Brain microvascular endothelial cell (primary cell): ENCODE measurements at regions not wholly inside any gene's neighbourhood (a gene's known extent, or its start where the extent isn't known, plus 50 kb on each side); places are given as distances from the start of the nearest gene placed in this dataset.

Experiments used
- DNase-seq: peaks from one replicate; pipeline ENCODE4 v3.0.0-alpha.2; 2020
- H3K27ac ChIP-seq: fragments of 250-450 bp; sonication (Bioruptor Pico); 2 replicates; pipeline ENCODE4 v1.5.1; 2020; ENCODE audit warnings: mild to moderate bottlenecking, moderate library complexity
- H3K27me3 ChIP-seq: fragments of 250-450 bp; sonication (Bioruptor Pico); replicated peaks from 2 replicates; pipeline ENCODE4 v1.5.1; 2020; ENCODE audit warnings: mild to moderate bottlenecking
- H3K36me3 ChIP-seq: fragments of 250-450 bp; sonication (Bioruptor Pico); replicated peaks from 2 replicates; pipeline ENCODE4 v1.5.1; 2020; ENCODE audit warnings: mild to moderate bottlenecking
- H3K4me3 ChIP-seq: 2 replicates; pipeline ENCODE4 v1.5.1; 2011; ENCODE audit warnings: low read depth, mild to moderate bottlenecking, control low read depth, low read length, moderate library complexity
- in situ Hi-C: cut with HindIII; loops from 2 replicates; pipeline ENCODE4 v1.10.0; 2017; ENCODE audit warnings: low sequenced_read_pairs, low pct_ligation_motif_present
- TF ChIP-seq, protein P1 (sequence below): IDR thresholded peaks from 2 replicates; pipeline ENCODE4 v1.5.1; 2011; ENCODE audit warnings: low read depth, mild to moderate bottlenecking, moderate library complexity, low read length, control low read depth, inconsistent platforms; ENCODE audit errors: missing control alignments

DNA sequence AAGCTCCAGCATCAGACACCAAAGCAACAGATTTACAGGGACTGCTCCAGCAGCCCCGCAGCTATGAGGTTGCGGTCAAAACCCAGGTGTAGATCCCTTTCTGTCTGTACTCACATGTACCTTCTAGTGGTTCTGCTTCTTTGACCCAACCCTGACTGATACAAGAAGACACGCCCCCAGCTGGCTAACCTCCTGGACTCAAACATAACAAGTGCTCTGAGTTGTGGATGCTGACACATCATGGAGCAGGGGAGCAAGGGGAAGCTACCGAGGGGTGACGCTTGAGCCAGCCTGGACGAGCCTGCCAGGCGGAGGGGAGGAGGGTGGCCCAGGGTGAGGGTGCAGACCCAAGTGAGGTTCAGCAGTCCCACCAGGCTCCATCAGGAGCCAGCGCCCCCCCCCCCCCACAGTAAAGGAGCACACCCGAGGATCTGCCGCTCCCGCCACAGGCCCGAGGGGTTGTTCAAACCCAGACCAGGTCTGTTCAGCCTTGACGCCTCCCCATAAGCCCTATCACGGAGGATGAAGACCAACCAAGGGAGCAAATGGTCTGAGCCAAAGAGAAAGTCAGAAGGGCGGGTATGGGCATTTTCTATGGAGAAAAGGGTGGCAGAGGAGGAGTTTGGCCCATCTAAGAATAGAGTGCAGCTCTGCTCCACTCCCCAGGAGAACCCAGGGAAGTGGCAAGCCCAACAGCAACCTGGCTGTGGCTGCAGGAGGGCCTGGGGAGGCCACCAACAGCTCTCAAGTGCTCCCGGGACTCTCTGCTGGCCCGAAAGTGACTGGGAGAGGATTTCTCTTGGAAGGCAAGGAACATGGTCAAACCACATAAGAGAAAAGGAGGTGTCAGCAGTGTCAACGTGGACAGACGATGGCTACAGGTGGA, 229.4 kb downstream of the BCL11B start:
- DNase-seq, result no peak
- TF ChIP-seq, protein P1, sequence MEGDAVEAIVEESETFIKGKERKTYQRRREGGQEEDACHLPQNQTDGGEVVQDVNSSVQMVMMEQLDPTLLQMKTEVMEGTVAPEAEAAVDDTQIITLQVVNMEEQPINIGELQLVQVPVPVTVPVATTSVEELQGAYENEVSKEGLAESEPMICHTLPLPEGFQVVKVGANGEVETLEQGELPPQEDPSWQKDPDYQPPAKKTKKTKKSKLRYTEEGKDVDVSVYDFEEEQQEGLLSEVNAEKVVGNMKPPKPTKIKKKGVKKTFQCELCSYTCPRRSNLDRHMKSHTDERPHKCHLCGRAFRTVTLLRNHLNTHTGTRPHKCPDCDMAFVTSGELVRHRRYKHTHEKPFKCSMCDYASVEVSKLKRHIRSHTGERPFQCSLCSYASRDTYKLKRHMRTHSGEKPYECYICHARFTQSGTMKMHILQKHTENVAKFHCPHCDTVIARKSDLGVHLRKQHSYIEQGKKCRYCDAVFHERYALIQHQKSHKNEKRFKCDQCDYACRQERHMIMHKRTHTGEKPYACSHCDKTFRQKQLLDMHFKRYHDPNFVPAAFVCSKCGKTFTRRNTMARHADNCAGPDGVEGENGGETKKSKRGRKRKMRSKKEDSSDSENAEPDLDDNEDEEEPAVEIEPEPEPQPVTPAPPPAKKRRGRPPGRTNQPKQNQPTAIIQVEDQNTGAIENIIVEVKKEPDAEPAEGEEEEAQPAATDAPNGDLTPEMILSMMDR, result no peak

DNA sequence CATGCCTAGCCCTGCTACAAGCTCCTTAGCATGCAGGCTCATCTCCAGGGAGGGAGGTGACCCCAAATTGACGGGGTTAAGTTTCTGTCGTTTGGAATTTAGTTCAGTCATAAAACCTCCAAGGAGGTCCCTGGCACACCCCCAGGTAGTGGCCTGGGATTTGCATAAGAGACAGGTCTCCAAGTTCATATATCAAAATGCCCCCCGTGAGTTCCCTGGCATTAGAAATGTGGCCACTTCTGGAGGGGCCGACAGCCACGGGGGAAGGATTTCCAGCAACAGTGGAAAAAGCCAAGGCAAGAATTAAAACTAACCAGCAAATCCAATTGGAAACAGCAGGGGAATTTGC, 228.8 kb downstream of the BCL11B start:
- Histone ChIP-seq H3K27ac (no peak overlapping the region), H3K27me3 (no peaks in the 10 kb centered on the region), H3K36me3 (no peaks in the 10 kb centered on the region), H3K4me3 (no peak overlapping the region)
- TF ChIP-seq, protein P1, result no peak
- in situ Hi-C loops, result no loop called here
- no peak for DNase-seq

More for the DNA sequence above, 229.4 kb downstream of the BCL11B start:
- in situ Hi-C loops, result no loop called here
- Histone ChIP-seq H3K27me3 (no peaks in the 10 kb centered on the region), H3K36me3 (no peaks in the 10 kb centered on the region), H3K4me3 (no peak overlapping the region), H3K27ac (no peak overlapping the region)

DNA sequence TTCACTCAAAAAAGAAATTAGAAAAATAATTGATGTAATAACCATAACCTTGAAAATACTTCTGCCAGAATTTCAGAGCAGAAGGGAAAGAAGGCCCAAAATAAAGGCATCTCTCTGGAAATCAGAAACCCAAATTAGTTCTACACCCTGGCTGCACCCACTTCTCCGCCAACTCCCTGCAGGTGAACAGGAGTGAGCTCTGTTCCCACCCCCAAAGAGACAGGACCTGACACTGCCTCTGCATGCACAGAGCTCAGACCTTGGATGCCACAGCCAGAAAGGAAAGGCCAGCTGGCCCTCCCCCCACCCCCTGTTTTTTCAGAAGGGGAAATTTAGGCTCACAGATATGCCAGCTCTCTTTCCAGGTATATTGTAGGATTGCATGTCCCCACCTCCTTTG, 228.2 kb downstream of the BCL11B start:
- TF ChIP-seq, protein P1, result no peak
- Histone ChIP-seq H3K27ac (no peak overlapping the region), H3K27me3 (no peaks in the 10 kb centered on the region), H3K36me3 (no peaks in the 10 kb centered on the region), H3K4me3 (no peak overlapping the region)
- no peak for DNase-seq
- in situ Hi-C loops, result no loop called here

DNA sequence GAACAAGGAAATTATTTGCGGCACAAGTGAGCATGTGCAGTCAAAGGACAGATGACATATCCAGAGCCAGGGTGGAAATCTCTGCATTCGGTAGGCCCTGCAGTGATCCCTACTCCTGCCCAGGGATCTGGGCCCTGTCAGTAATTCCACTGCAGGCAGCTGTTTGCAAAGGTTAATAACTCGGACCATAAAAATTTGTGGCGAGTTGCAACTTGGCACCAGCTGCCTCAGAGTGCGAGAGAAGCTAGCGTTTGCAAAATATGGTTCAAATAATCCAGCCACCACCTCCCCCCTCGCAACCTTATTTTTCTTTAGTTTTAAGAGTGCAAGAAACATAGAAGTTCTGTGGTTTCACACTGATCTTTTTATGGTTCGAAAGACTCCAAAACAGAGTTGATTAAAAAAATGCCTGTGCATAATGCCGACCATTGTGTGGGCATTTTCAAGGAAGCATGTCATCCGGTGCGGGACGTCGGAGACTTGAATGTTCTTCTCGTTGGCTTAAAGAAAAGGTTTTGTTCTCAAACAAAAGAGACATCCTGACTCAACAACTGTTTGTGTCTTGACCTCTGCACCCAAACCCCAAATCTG, 224.5 kb downstream of the BCL11B start:
- Histone ChIP-seq H3K4me3 (no peak overlapping the region), H3K27ac (no peak overlapping the region), H3K36me3 (no peaks in the 10 kb centered on the region), H3K27me3 (no peaks in the 10 kb centered on the region)
- TF ChIP-seq, protein P1, result no peak
- no peak for DNase-seq
- in situ Hi-C loops, result no loop called here

DNA sequence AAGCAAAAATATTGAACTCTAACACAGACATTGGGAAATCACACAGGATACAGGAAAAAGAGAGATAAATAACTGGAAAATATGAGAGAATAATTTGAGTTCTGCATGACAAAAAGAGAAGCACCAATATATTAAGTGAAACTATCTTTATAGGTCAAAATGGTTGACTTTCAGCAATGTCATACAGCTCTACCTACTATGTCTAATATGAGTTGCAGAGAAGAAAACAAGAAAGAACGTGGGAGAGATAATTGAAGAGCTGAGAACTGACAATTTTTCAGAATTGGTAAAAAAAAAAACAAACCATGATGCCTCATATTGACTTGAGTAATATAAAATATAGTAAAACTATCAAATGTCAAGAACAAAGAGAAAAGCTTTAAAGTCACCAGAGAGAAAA, 221.7 kb downstream of the BCL11B start:
- H3K36me3 ChIP-seq, result no peaks in the 10 kb centered on the region
- TF ChIP-seq, protein P1, result no peak
- DNase-seq, result no peak
- H3K27me3 ChIP-seq, result no peaks in the 10 kb centered on the region
- no peak overlapping the region for H3K27ac ChIP-seq
- in situ Hi-C loops, result no loop called here
- H3K4me3 ChIP-seq, result no peak overlapping the region
